Stimulated activated CD4-positive, alpha-beta T cell treated with anti-CD3 and anti-CD28 coated beads, Interleukin-1b, Interleukin-23, amount 100 ng/mL, for 24 hours (primary cell): ENCODE measurements at regions not wholly inside any gene's neighbourhood (a gene's known extent, or its start where the extent isn't known, plus 50 kb on each side); places are given as distances from the start of the nearest gene placed in this dataset.
"Not testable (repeated sequence)": the region's sequence is repeated elsewhere in the genome, so short reads cannot be mapped to it uniquely, and the experiment has no call there.

ENCODE experiments used
- DNase-seq, 4 experiments: peaks; one replicate each; pipeline ENCODE4 v3.0.0-alpha.2; 2020; ENCODE audit warnings: low read depth in 4 of 4, low spot score in 1 of 4

- no peak for DNase-seq
These were observed 106.4 kb upstream of the FAM241A start for GRCh38 chr4:112038861-112039260.

- not testable (repeated sequence) for DNase-seq
These were observed 96.1 kb upstream of the FAM241A start for GRCh38 chr4:112049119-112049518.

- no peak for DNase-seq
These were observed 91.4 kb upstream of the FAM241A start for GRCh38 chr4:112053825-112054350.

GRCh38 chr4:112055100-112055499, 90.2 kb upstream of the FAM241A start:
- no peak for DNase-seq

GRCh38 chr4:112057470-112057869, 87.8 kb upstream of the FAM241A start:
- no peak for DNase-seq

- no peak for DNase-seq
These were observed 86.8 kb upstream of the FAM241A start for GRCh38 chr4:112058433-112058832.

- no peak for DNase-seq
These were observed 85.0 kb upstream of the FAM241A start for GRCh38 chr4:112060212-112060611.

GRCh38 chr4:112061207-112061817, 83.9 kb upstream of the FAM241A start:
- DNase-seq, result no peak

GRCh38 chr4:112063260-112063659, 82.0 kb upstream of the FAM241A start:
- DNase-seq, result no peak

- no peak for DNase-seq
These were observed 76.1 kb upstream of the FAM241A start for GRCh38 chr4:112069110-112069509.

GRCh38 chr4:112073181-112073580, 72.1 kb upstream of the FAM241A start:
- no peak for DNase-seq

- no peak for DNase-seq
These were observed 70.0 kb upstream of the FAM241A start for GRCh38 chr4:112075129-112075753.

- DNase-seq, result no peak
These were observed 69.3 kb upstream of the FAM241A start for GRCh38 chr4:112075906-112076305.

GRCh38 chr4:112076919-112077608, 68.2 kb upstream of the FAM241A start:
- no peak for DNase-seq

- DNase-seq, result no peak
These were observed 67.5 kb upstream of the FAM241A start for GRCh38 chr4:112077743-112078142.

- DNase-seq, result no peak
These were observed 62.2 kb upstream of the FAM241A start for GRCh38 chr4:112082954-112083586.

GRCh38 chr4:112083587-112084347, 61.5 kb upstream of the FAM241A start:
- no peak for DNase-seq

- no peak for DNase-seq
These were observed 59.9 kb upstream of the FAM241A start for GRCh38 chr4:112085156-112086035.

GRCh38 chr4:112086036-112086434, 59.2 kb upstream of the FAM241A start:
- DNase-seq, result no peak

- not testable (repeated sequence) for DNase-seq
These were observed 58.6 kb upstream of the FAM241A start for GRCh38 chr4:112086661-112087060.
